IgD-negative memory B cell (primary cell): ENCODE measurements at regions not wholly inside any gene's neighbourhood (a gene's known extent, or its start where the extent isn't known, plus 50 kb on each side); places are given as distances from the start of the nearest gene placed in this dataset.

Experiments
- H3K27ac Mint-ChIP-seq, 3 donors: one replicate each; pipeline ENCODE4 v1.8.0; 2020 to 2022; ENCODE audit warnings: mild to moderate bottlenecking in 3 of 3, mixed read lengths in 3 of 3, moderate library complexity in 1 of 3
- H3K27me3 Mint-ChIP-seq: one replicate; pipeline ENCODE4 v1.8.0; 2021; ENCODE audit warnings: mixed read lengths
- H3K36me3 Mint-ChIP-seq: one replicate; pipeline ENCODE4 v1.8.0; 2020; ENCODE audit warnings: mild to moderate bottlenecking, mixed read lengths
- H3K4me1 Mint-ChIP-seq, 3 donors: one replicate each; pipeline ENCODE4 v1.8.0; 2020 to 2022; ENCODE audit warnings: mixed read lengths in 3 of 3, mild to moderate bottlenecking in 1 of 3
- H3K4me3 Mint-ChIP-seq, 4 donors: one replicate each; pipeline ENCODE4 v1.8.0; 2020 to 2022; ENCODE audit warnings: mild to moderate bottlenecking in 4 of 4, mixed read lengths in 4 of 4, moderate library complexity in 3 of 4
- H3K9me3 Mint-ChIP-seq, 3 donors: one replicate each; pipeline ENCODE4 v1.8.0; 2020 to 2021; ENCODE audit warnings: mixed read lengths in 3 of 3, mild to moderate bottlenecking in 1 of 3

- H3K9me3 Mint-ChIP-seq, result peaks cover 0 to 7% (median 0%) of the 10 kb centered on the region in 3 donors
- no peaks in the 10 kb centered on the region for H3K4me1 Mint-ChIP-seq
- no peaks in the 10 kb centered on the region for H3K36me3 Mint-ChIP-seq
- no peak overlapping the region for H3K27ac Mint-ChIP-seq
- H3K4me3 Mint-ChIP-seq, result no peak overlapping the region
- no peaks in the 10 kb centered on the region for H3K27me3 Mint-ChIP-seq
These were observed 696.6 kb downstream of the KCNA4 start for GRCh38 chr11:29320196-29320595.

GRCh38 chr11:29319210-29319609 is 697.6 kb downstream of the KCNA4 start:
- Mint-ChIP-seq H3K4me3 (no peak overlapping the region), H3K9me3 (peaks cover 0 to 7% (median 0%) of the 10 kb centered on the region in 3 donors), H3K27me3 (no peaks in the 10 kb centered on the region), H3K4me1 (no peaks in the 10 kb centered on the region), H3K27ac (no peak overlapping the region), H3K36me3 (no peaks in the 10 kb centered on the region)

- Mint-ChIP-seq H3K36me3 (no peaks in the 10 kb centered on the region), H3K4me3 (no peak overlapping the region), H3K27ac (no peak overlapping the region), H3K4me1 (no peaks in the 10 kb centered on the region), H3K9me3 (peaks cover 0 to 7% (median 0%) of the 10 kb centered on the region in 3 donors), H3K27me3 (no peaks in the 10 kb centered on the region)
These were observed 698.5 kb downstream of the KCNA4 start for GRCh38 chr11:29318134-29318845.

GRCh38 chr11:29317694-29318093 is 699.1 kb downstream of the KCNA4 start:
- Mint-ChIP-seq H3K9me3 (peaks cover 0 to 7% (median 2%) of the 10 kb centered on the region in 3 donors), H3K27me3 (no peaks in the 10 kb centered on the region), H3K36me3 (no peaks in the 10 kb centered on the region), H3K27ac (no peak overlapping the region), H3K4me3 (no peak overlapping the region), H3K4me1 (no peaks in the 10 kb centered on the region)

- H3K4me1 Mint-ChIP-seq, result no peaks in the 10 kb centered on the region
- no peaks in the 10 kb centered on the region for H3K27me3 Mint-ChIP-seq
- no peaks in the 10 kb centered on the region for H3K36me3 Mint-ChIP-seq
- H3K4me3 Mint-ChIP-seq, result no peak overlapping the region
- no peak overlapping the region for H3K27ac Mint-ChIP-seq
- H3K9me3 Mint-ChIP-seq, result peaks cover 0 to 5% (median 4%) of the 10 kb centered on the region in 3 donors
These were observed 701.6 kb downstream of the KCNA4 start for GRCh38 chr11:29315275-29315674.

- H3K4me3 Mint-ChIP-seq, result no peak overlapping the region
These were observed 702.6 kb downstream of the KCNA4 start for GRCh38 chr11:29314211-29314610.

GRCh38 chr11:29312812-29313211 is 704.0 kb downstream of the KCNA4 start:
- peaks cover 0 to 5% (median 0%) of the 10 kb centered on the region in 3 donors for H3K9me3 Mint-ChIP-seq
- H3K27me3 Mint-ChIP-seq, result no peaks in the 10 kb centered on the region
- H3K4me1 Mint-ChIP-seq, result no peaks in the 10 kb centered on the region
- H3K36me3 Mint-ChIP-seq, result no peaks in the 10 kb centered on the region
- H3K27ac Mint-ChIP-seq, result no peak overlapping the region
- H3K4me3 Mint-ChIP-seq, result no peak overlapping the region

More at GRCh38 chr11:29314211-29314610, 702.6 kb downstream of the KCNA4 start:
- Mint-ChIP-seq H3K9me3 (peaks cover 0 to 5% (median 4%) of the 10 kb centered on the region in 3 donors), H3K4me1 (no peaks in the 10 kb centered on the region), H3K36me3 (no peaks in the 10 kb centered on the region), H3K27me3 (no peaks in the 10 kb centered on the region), H3K27ac (no peak overlapping the region)

- H3K36me3 Mint-ChIP-seq, result no peaks in the 10 kb centered on the region
- H3K27me3 Mint-ChIP-seq, result no peaks in the 10 kb centered on the region
- H3K9me3 Mint-ChIP-seq, result peaks cover 0 to 5% (median 4%) of the 10 kb centered on the region in 3 donors
- no peak overlapping the region for H3K27ac Mint-ChIP-seq
- H3K4me3 Mint-ChIP-seq, result no peak overlapping the region
- H3K4me1 Mint-ChIP-seq, result no peaks in the 10 kb centered on the region
These were observed 706.0 kb downstream of the KCNA4 start for GRCh38 chr11:29310725-29311342.

- no peaks in the 10 kb centered on the region for H3K4me1 Mint-ChIP-seq
- no peaks in the 10 kb centered on the region for H3K36me3 Mint-ChIP-seq
- no peak overlapping the region for H3K27ac Mint-ChIP-seq
- H3K27me3 Mint-ChIP-seq, result no peaks in the 10 kb centered on the region
- peaks cover 0 to 5% (median 4%) of the 10 kb centered on the region in 3 donors for H3K9me3 Mint-ChIP-seq
- no peak overlapping the region for H3K4me3 Mint-ChIP-seq
These were observed 706.8 kb downstream of the KCNA4 start for GRCh38 chr11:29309992-29310391.

GRCh38 chr11:29306527-29306926 is 710.3 kb downstream of the KCNA4 start:
- no peak overlapping the region for H3K4me3 Mint-ChIP-seq
- no peak overlapping the region for H3K27ac Mint-ChIP-seq
- peaks cover 3 to 8% (median 4%) of the 10 kb centered on the region in 3 donors for H3K9me3 Mint-ChIP-seq
- no peaks in the 10 kb centered on the region for H3K27me3 Mint-ChIP-seq
- no peaks in the 10 kb centered on the region for H3K4me1 Mint-ChIP-seq
- H3K36me3 Mint-ChIP-seq, result no peaks in the 10 kb centered on the region

GRCh38 chr11:29305456-29306232 is 711.2 kb downstream of the KCNA4 start:
- no peak overlapping the region for H3K27ac Mint-ChIP-seq
- no peaks in the 10 kb centered on the region for H3K27me3 Mint-ChIP-seq
- peaks cover 0 to 8% (median 4%) of the 10 kb centered on the region in 3 donors for H3K9me3 Mint-ChIP-seq
- no peaks in the 10 kb centered on the region for H3K4me1 Mint-ChIP-seq
- no peaks in the 10 kb centered on the region for H3K36me3 Mint-ChIP-seq
- H3K4me3 Mint-ChIP-seq, result no peak overlapping the region

GRCh38 chr11:29300420-29300819 is 716.4 kb downstream of the KCNA4 start:
- H3K4me3 Mint-ChIP-seq, result no peak overlapping the region
- no peak overlapping the region for H3K27ac Mint-ChIP-seq
- H3K27me3 Mint-ChIP-seq, result no peaks in the 10 kb centered on the region
- H3K4me1 Mint-ChIP-seq, result no peaks in the 10 kb centered on the region
- H3K36me3 Mint-ChIP-seq, result no peaks in the 10 kb centered on the region
- H3K9me3 Mint-ChIP-seq, result peaks cover 0 to 14% (median 4%) of the 10 kb centered on the region in 3 donors

- H3K4me1 Mint-ChIP-seq, result no peaks in the 10 kb centered on the region
- no peak overlapping the region for H3K4me3 Mint-ChIP-seq
- H3K27ac Mint-ChIP-seq, result no peak overlapping the region
- no peaks in the 10 kb centered on the region for H3K36me3 Mint-ChIP-seq
- peaks cover 0 to 11% (median 1%) of the 10 kb centered on the region in 3 donors for H3K9me3 Mint-ChIP-seq
- H3K27me3 Mint-ChIP-seq, result no peaks in the 10 kb centered on the region
These were observed 720.1 kb downstream of the KCNA4 start for GRCh38 chr11:29296680-29297079.

GRCh38 chr11:29293825-29294224 is 723.0 kb downstream of the KCNA4 start:
- H3K27ac Mint-ChIP-seq, result no peak overlapping the region

GRCh38 chr11:29282088-29282487 is 734.7 kb downstream of the KCNA4 start:
- Mint-ChIP-seq H3K27ac (no peak overlapping the region), H3K4me3 (no peak overlapping the region)

More at GRCh38 chr11:29293825-29294224, 723.0 kb downstream of the KCNA4 start:
- H3K9me3 Mint-ChIP-seq, result peaks cover 1 to 11% (median 2%) of the 10 kb centered on the region in 3 donors
- H3K27me3 Mint-ChIP-seq, result no peaks in the 10 kb centered on the region
- no peaks in the 10 kb centered on the region for H3K36me3 Mint-ChIP-seq
- no peaks in the 10 kb centered on the region for H3K4me1 Mint-ChIP-seq
- no peak overlapping the region for H3K4me3 Mint-ChIP-seq

More at GRCh38 chr11:29282088-29282487, 734.7 kb downstream of the KCNA4 start:
- Mint-ChIP-seq H3K36me3 (no peaks in the 10 kb centered on the region), H3K4me1 (no peaks in the 10 kb centered on the region), H3K9me3 (peaks cover 0 to 5% (median 4%) of the 10 kb centered on the region in 3 donors), H3K27me3 (no peaks in the 10 kb centered on the region)
